NOMO-1 treated with DMSO at 0.1 percent for 48 hours (cell line): ENCODE measurements at regions not wholly inside any gene's neighbourhood (a gene's known extent, or its start where the extent isn't known, plus 50 kb on each side); places are given as distances from the start of the nearest gene placed in this dataset.

Experiments used
- DNase-seq: peaks from one replicate; lab custom pipeline; 2025; ENCODE audit not compliant: unreplicated experiment; lab: John Stamatoyannopoulos, UW

- DNase-seq = peak; percentile 75
These were observed 357.6 kb upstream of the ZP4 start for GRCh38 chr1:238248356-238248755.

- DNase-seq = peak; percentile 15
These were observed 351.5 kb upstream of the ZP4 start for GRCh38 chr1:238242181-238242580.

- DNase-seq = no peak
These were observed 350.9 kb upstream of the ZP4 start for GRCh38 chr1:238241607-238242006.

GRCh38 chr1:238239343-238239742, 348.6 kb upstream of the ZP4 start:
- no peak for DNase-seq

- DNase-seq = no peak
These were observed 343.2 kb upstream of the ZP4 start for GRCh38 chr1:238233966-238234365.

GRCh38 chr1:238232084-238232710, 341.5 kb upstream of the ZP4 start:
- DNase-seq = no peak

- DNase-seq = no peak
These were observed 336.1 kb upstream of the ZP4 start for GRCh38 chr1:238226810-238227209.

GRCh38 chr1:238223076-238223640, 332.4 kb upstream of the ZP4 start:
- DNase-seq = peak; percentile 33

GRCh38 chr1:238221738-238222137, 331.0 kb upstream of the ZP4 start:
- DNase-seq = no peak

GRCh38 chr1:238214449-238214848, 323.7 kb upstream of the ZP4 start:
- no peak for DNase-seq

- no peak for DNase-seq
These were observed 314.4 kb upstream of the ZP4 start for GRCh38 chr1:238205045-238205662.

- no peak for DNase-seq
These were observed 311.3 kb upstream of the ZP4 start for GRCh38 chr1:238201992-238202391.

GRCh38 chr1:238199325-238199724, 308.6 kb upstream of the ZP4 start:
- DNase-seq = no peak

GRCh38 chr1:238196516-238196915, 305.8 kb upstream of the ZP4 start:
- no peak for DNase-seq

GRCh38 chr1:238191170-238191569, 300.4 kb upstream of the ZP4 start:
- DNase-seq = peak; percentile 37

- no peak for DNase-seq
These were observed 296.8 kb upstream of the ZP4 start for GRCh38 chr1:238187575-238187949.

- no peak for DNase-seq
These were observed 296.3 kb upstream of the ZP4 start for GRCh38 chr1:238186887-238187574.

- no peak for DNase-seq
These were observed 287.4 kb upstream of the ZP4 start for GRCh38 chr1:238177960-238178645.

- DNase-seq = no peak
These were observed 286.6 kb upstream of the ZP4 start for GRCh38 chr1:238177351-238177750.

GRCh38 chr1:238176441-238176840, 285.7 kb upstream of the ZP4 start:
- no peak for DNase-seq

GRCh38 chr1:238171985-238172384, 281.3 kb upstream of the ZP4 start:
- DNase-seq = no peak

GRCh38 chr1:238161955-238162354, 271.2 kb upstream of the ZP4 start:
- no peak for DNase-seq
